CD4-positive, alpha-beta memory T cell (primary cell): ENCODE measurements at regions not wholly inside any gene's neighbourhood (a gene's known extent, or its start where the extent isn't known, plus 50 kb on each side); places are given as distances from the start of the nearest gene placed in this dataset.

Source experiments
- CTCF ChIA-PET: fragments of 350-600 bp; sonication (Branson Sonifier 250); formaldehyde crosslinking; loops from one replicate; lab custom pipeline; 2021; ENCODE audit warnings: inconsistent platforms; ENCODE audit not compliant: partially characterized antibody; lab: Charles Lee
- POLR2A ChIA-PET: fragments of 350-600 bp; sonication (Branson Sonifier 250); formaldehyde crosslinking; loops from one replicate; lab custom pipeline; 2021; ENCODE audit not compliant: partially characterized antibody; lab: Charles Lee
- DNase-seq, 5 donors: peaks; one replicate each; pipeline versions ENCODE4 v3.0.0 to v3.0.0-alpha.2; 2020 to 2022; ENCODE audit warnings: mixed read lengths in 1 of 5
- H3K27ac ChIP-seq: one replicate; pipeline ENCODE4 v1.7.0; 2013; ENCODE audit warnings: low read depth, low read length
- H3K27me3 ChIP-seq: 2 replicates; pipeline ENCODE4 v1.7.0; 2013; ENCODE audit warnings: mild to moderate bottlenecking, low read length, moderate library complexity; ENCODE audit not compliant: insufficient read depth
- H3K36me3 ChIP-seq: 2 replicates; pipeline ENCODE4 v1.7.0; 2013; ENCODE audit warnings: mild to moderate bottlenecking, low read length, moderate library complexity; ENCODE audit not compliant: insufficient read depth
- H3K4me1 ChIP-seq: 2 replicates; pipeline ENCODE4 v1.7.0; 2013; ENCODE audit warnings: mild to moderate bottlenecking, low read length, moderate library complexity; ENCODE audit not compliant: insufficient read depth
- H3K4me3 ChIP-seq, 2 donors: one replicate each; pipeline ENCODE4 v1.7.0; 2013; ENCODE audit warnings: low read length in 2 of 2, mild to moderate bottlenecking in 1 of 2
- H3K9me3 ChIP-seq, 2 donors: one replicate each; pipeline ENCODE4 v1.7.0; 2013; ENCODE audit warnings: low read length in 2 of 2, control low read depth in 1 of 2; ENCODE audit not compliant: control insufficient read depth in 1 of 2
- H3K27ac Mint-ChIP-seq, 7 donors: one replicate each; pipeline ENCODE4 v1.8.0; 2020 to 2021; ENCODE audit warnings: mixed read lengths in 7 of 7, mild to moderate bottlenecking in 6 of 7, inconsistent platforms in 3 of 7, moderate library complexity in 3 of 7
- H3K27me3 Mint-ChIP-seq, 2 donors: one replicate each; pipeline ENCODE4 v1.8.0; 2020 to 2021; ENCODE audit warnings: mixed read lengths in 2 of 2
- H3K36me3 Mint-ChIP-seq, 2 donors: one replicate each; pipeline ENCODE4 v1.8.0; 2020 to 2021; ENCODE audit warnings: mixed read lengths in 2 of 2, inconsistent platforms in 1 of 2, mild to moderate bottlenecking in 1 of 2
- H3K4me1 Mint-ChIP-seq, 4 donors: one replicate each; pipeline ENCODE4 v1.8.0; 2020 to 2021; ENCODE audit warnings: mixed read lengths in 4 of 4, mild to moderate bottlenecking in 1 of 4
- H3K4me3 Mint-ChIP-seq, 8 donors: one replicate each; pipeline ENCODE4 v1.8.0; 2020 to 2021; ENCODE audit warnings: mixed read lengths in 8 of 8, mild to moderate bottlenecking in 7 of 8, moderate library complexity in 6 of 8, inconsistent platforms in 3 of 8
- H3K9me3 Mint-ChIP-seq, 8 donors: one replicate each; pipeline ENCODE4 v1.8.0; 2020 to 2021; ENCODE audit warnings: mixed read lengths in 8 of 8, mild to moderate bottlenecking in 5 of 8, inconsistent platforms in 3 of 8, moderate library complexity in 1 of 8
- intact Hi-C: fragments of 100-400 bp; cut with micrococcal nuclease; formaldehyde crosslinking; loops from one replicate; pipeline ENCODE4 v1.15.1; 2023

- Histone ChIP-seq H3K4me3 (no peak overlapping the region), H3K9me3 (no peaks in the 10 kb centered on the region), H3K36me3 (no peaks in the 10 kb centered on the region), H3K4me1 (no peaks in the 10 kb centered on the region), H3K27ac (no peak overlapping the region), H3K27me3 (no peaks in the 10 kb centered on the region)
- intact Hi-C loops, result no loop called here
- Mint-ChIP-seq H3K4me1 (no peaks in the 10 kb centered on the region), H3K27me3 (peaks cover 13 to 19% of the 10 kb centered on the region in 2 donors), H3K9me3 (peaks cover 0 to 3% (median under 1%) of the 10 kb centered on the region in 8 donors), H3K27ac (no peak overlapping the region), H3K36me3 (no peaks in the 10 kb centered on the region), H3K4me3 (no peak overlapping the region)
- CTCF ChIA-PET, result no interaction called here
- DNase-seq, result no peak
- POLR2A ChIA-PET, result no interaction called here
These were observed 109.5 kb upstream of the NLRP1 start for GRCh38 chr17:5693821-5694220.

GRCh38 chr17:5694551-5694950, 110.2 kb upstream of the NLRP1 start:
- peaks cover 13 to 22% of the 10 kb centered on the region in 2 donors for H3K27me3 Mint-ChIP-seq
- POLR2A ChIA-PET, result no interaction called here

GRCh38 chr17:5695480-5695879, 111.2 kb upstream of the NLRP1 start:
- Mint-ChIP-seq H3K27ac (no peak overlapping the region), H3K9me3 (peaks cover 0 to 5% (median 4%) of the 10 kb centered on the region in 8 donors), H3K4me3 (no peak overlapping the region), H3K4me1 (no peaks in the 10 kb centered on the region), H3K27me3 (peaks cover 9 to 18% of the 10 kb centered on the region in 2 donors), H3K36me3 (no peaks in the 10 kb centered on the region)
- Histone ChIP-seq H3K27ac (no peak overlapping the region), H3K36me3 (no peaks in the 10 kb centered on the region), H3K4me1 (no peaks in the 10 kb centered on the region), H3K4me3 (no peak overlapping the region), H3K27me3 (no peaks in the 10 kb centered on the region), H3K9me3 (no peaks in the 10 kb centered on the region)
- intact Hi-C loops, result no loop called here
- ChIA-PET CTCF (interaction anchor here (1.4 kb wide), 1 partner anchor 10 kb away, joined by 4 read pairs; no protein-coding TSS in a partner anchor), POLR2A (no interaction called here)
- DNase-seq, result no peak

More at GRCh38 chr17:5694551-5694950, 110.2 kb upstream of the NLRP1 start:
- intact Hi-C loops, result no loop called here
- Mint-ChIP-seq H3K4me1 (no peaks in the 10 kb centered on the region), H3K36me3 (no peaks in the 10 kb centered on the region), H3K9me3 (peaks cover 0 to 5% (median 4%) of the 10 kb centered on the region in 8 donors), H3K4me3 (no peak overlapping the region), H3K27ac (no peak overlapping the region)
- no peak overlapping the region for H3K27ac ChIP-seq
- H3K27me3 ChIP-seq, result no peaks in the 10 kb centered on the region
- no peaks in the 10 kb centered on the region for H3K4me1 ChIP-seq
- no peaks in the 10 kb centered on the region for H3K9me3 ChIP-seq
- H3K4me3 ChIP-seq, result no peak overlapping the region
- DNase-seq, result no peak
- CTCF ChIA-PET, result interaction anchor here (1.4 kb wide), 1 partner anchor 11 kb away, joined by 4 read pairs; no protein-coding TSS in a partner anchor
- no peaks in the 10 kb centered on the region for H3K36me3 ChIP-seq

- POLR2A ChIA-PET, result no interaction called here
- Mint-ChIP-seq H3K9me3 (peaks cover 0 to 12% (median 7%) of the 10 kb centered on the region in 8 donors), H3K4me3 (no peak overlapping the region), H3K36me3 (no peaks in the 10 kb centered on the region), H3K27ac (no peak overlapping the region), H3K27me3 (peaks cover 7 to 34% of the 10 kb centered on the region in 2 donors), H3K4me1 (no peaks in the 10 kb centered on the region)
- H3K4me1 ChIP-seq, result no peaks in the 10 kb centered on the region
- CTCF ChIA-PET, result interaction anchor here (2.1 kb wide), 1 partner anchor 108 kb away, joined by 4 read pairs; no protein-coding TSS in a partner anchor
- H3K36me3 ChIP-seq, result no peaks in the 10 kb centered on the region
- no peaks in the 10 kb centered on the region for H3K9me3 ChIP-seq
- intact Hi-C loops, result no loop called here
- H3K27ac ChIP-seq, result no peak overlapping the region
- no peaks in the 10 kb centered on the region for H3K27me3 ChIP-seq
- no peak overlapping the region for H3K4me3 ChIP-seq
- no peak for DNase-seq
These were observed 114.7 kb upstream of the NLRP1 start for GRCh38 chr17:5698959-5699358.

- CTCF ChIA-PET, result no interaction called here
- no peaks in the 10 kb centered on the region for H3K27me3 ChIP-seq
- Mint-ChIP-seq H3K27ac (no peak overlapping the region), H3K4me1 (no peaks in the 10 kb centered on the region), H3K9me3 (peaks cover 0 to 12% (median 8%) of the 10 kb centered on the region in 8 donors), H3K36me3 (no peaks in the 10 kb centered on the region), H3K27me3 (peaks cover 7 to 35% of the 10 kb centered on the region in 2 donors), H3K4me3 (no peak overlapping the region)
- intact Hi-C loops, result loop anchor here (10.0 kb wide), 1 partner anchor 725 kb away; no protein-coding TSS in a partner anchor
- no peaks in the 10 kb centered on the region for H3K36me3 ChIP-seq
- POLR2A ChIA-PET, result no interaction called here
- no peak for DNase-seq
- no peaks in the 10 kb centered on the region for H3K4me1 ChIP-seq
- H3K27ac ChIP-seq, result no peak overlapping the region
- H3K4me3 ChIP-seq, result no peak overlapping the region
- H3K9me3 ChIP-seq, result no peaks in the 10 kb centered on the region
These were observed 115.5 kb upstream of the NLRP1 start for GRCh38 chr17:5699814-5700213.

GRCh38 chr17:5700745-5701144, 116.4 kb upstream of the NLRP1 start:
- Histone ChIP-seq H3K4me3 (no peak overlapping the region), H3K4me1 (no peaks in the 10 kb centered on the region), H3K27ac (no peak overlapping the region), H3K36me3 (no peaks in the 10 kb centered on the region), H3K9me3 (no peaks in the 10 kb centered on the region), H3K27me3 (no peaks in the 10 kb centered on the region)
- Mint-ChIP-seq H3K4me3 (no peak overlapping the region), H3K27me3 (peaks cover 7 to 32% of the 10 kb centered on the region in 2 donors), H3K9me3 (peaks cover 0 to 12% (median 8%) of the 10 kb centered on the region in 8 donors), H3K36me3 (no peaks in the 10 kb centered on the region), H3K27ac (no peak overlapping the region), H3K4me1 (no peaks in the 10 kb centered on the region)
- ChIA-PET POLR2A (no interaction called here), CTCF (no interaction called here)
- intact Hi-C loops, result loop anchor here (10.0 kb wide), 1 partner anchor 724 kb away; no protein-coding TSS in a partner anchor
- DNase-seq, result no peak

- H3K9me3 Mint-ChIP-seq, result peaks cover 0 to 12% (median 8%) of the 10 kb centered on the region in 8 donors
- no peak overlapping the region for H3K27ac Mint-ChIP-seq
- CTCF ChIA-PET, result no interaction called here
- H3K36me3 ChIP-seq, result no peaks in the 10 kb centered on the region
- intact Hi-C loops, result loop anchor here (10.0 kb wide), 1 partner anchor 723 kb away; no protein-coding TSS in a partner anchor
- H3K27ac ChIP-seq, result no peak overlapping the region
- no peaks in the 10 kb centered on the region for H3K27me3 ChIP-seq
- POLR2A ChIA-PET, result no interaction called here
- no peak for DNase-seq
- no peaks in the 10 kb centered on the region for H3K9me3 ChIP-seq
- no peak overlapping the region for H3K4me3 Mint-ChIP-seq
- no peaks in the 10 kb centered on the region for H3K4me1 Mint-ChIP-seq
- peaks cover 7 to 32% of the 10 kb centered on the region in 2 donors for H3K27me3 Mint-ChIP-seq
- H3K4me1 ChIP-seq, result no peaks in the 10 kb centered on the region
- no peaks in the 10 kb centered on the region for H3K36me3 Mint-ChIP-seq
- no peak overlapping the region for H3K4me3 ChIP-seq
These were observed 117.1 kb upstream of the NLRP1 start for GRCh38 chr17:5701381-5701780.
